PC-9 (cell line): ENCODE measurements at regions not wholly inside any gene's neighbourhood (a gene's known extent, or its start where the extent isn't known, plus 50 kb on each side); places are given as distances from the start of the nearest gene placed in this dataset.

ENCODE experiments used
- BruUV-seq: library from RNA; stranded (reverse); fragments of 400-500 nt; replicated peaks from 2 replicates; lab custom pipeline; 2021; lab: Mats Ljungman, UMichigan
- CTCF ChIA-PET: fragments of 300-600 bp; sonication (Branson Sonifier 250); formaldehyde crosslinking; loops from one replicate; lab custom pipeline; 2022; ENCODE audit warnings: antibody characterized with exemption; lab: Charles Lee
- POLR2A ChIA-PET: fragments of 300-600 bp; sonication (Branson Sonifier 250); formaldehyde crosslinking; loops from one replicate; lab custom pipeline; 2022; ENCODE audit warnings: antibody characterized with exemption; ENCODE audit not compliant: unreplicated experiment; lab: Charles Lee
- DNase-seq, 2 experiments: peaks; one replicate each; pipeline versions ENCODE4 v3.0.0 to v3.0.0-alpha.2; 2015 to 2022; ENCODE audit warnings: mixed read lengths in 1 of 2
- H2AFZ ChIP-seq: fragments of 200-600 bp; sonication (generic); 2 replicates; pipeline ENCODE4 v1.8.1; 2017; ENCODE audit warnings: antibody characterized with exemption
- H3F3A ChIP-seq: fragments of 200-600 bp; sonication (generic); 2 replicates; pipeline ENCODE4 v1.8.1; 2017; ENCODE audit warnings: antibody characterized with exemption, mild to moderate bottlenecking, low read depth; ENCODE audit not compliant: insufficient read depth
- H3K27ac ChIP-seq: fragments of 200-600 bp; sonication (generic); 2 replicates; pipeline ENCODE4 v1.6.1; 2016; ENCODE audit warnings: mixed run types
- H3K27me3 ChIP-seq: fragments of 200-600 bp; sonication (generic); 2 replicates; pipeline ENCODE4 v1.6.1; 2016; ENCODE audit warnings: low read depth, mixed run types; ENCODE audit not compliant: insufficient read depth
- H3K36me3 ChIP-seq: fragments of 200-600 bp; sonication (generic); 2 replicates; pipeline ENCODE4 v1.6.1; 2016; ENCODE audit warnings: low read depth, mixed run types
- H3K4me1 ChIP-seq: fragments of 200-600 bp; sonication (generic); replicated peaks from 2 replicates; pipeline ENCODE4 v1.6.1; 2016; ENCODE audit warnings: mixed run types; ENCODE audit not compliant: insufficient read depth
- H3K4me2 ChIP-seq: fragments of 200-600 bp; sonication (generic); 2 replicates; pipeline ENCODE4 v1.6.1; 2017; ENCODE audit warnings: mixed run types
- H3K4me3 ChIP-seq: fragments of 200-600 bp; sonication (generic); 2 replicates; pipeline ENCODE4 v1.6.1; 2016; ENCODE audit warnings: mixed run types
- H3K79me2 ChIP-seq: fragments of 200-600 bp; sonication (generic); 2 replicates; pipeline ENCODE4 v1.6.1; 2017; ENCODE audit warnings: low read depth, mixed run types
- H3K9me2 ChIP-seq: fragments of 200-600 bp; sonication (generic); 2 replicates; pipeline ENCODE4 v1.8.1; 2017; ENCODE audit warnings: mild to moderate bottlenecking; ENCODE audit not compliant: insufficient read depth
- H3K9me3 ChIP-seq: fragments of 200-600 bp; sonication (generic); 2 replicates; pipeline ENCODE4 v1.8.1; 2016; ENCODE audit warnings: low read depth; ENCODE audit not compliant: insufficient read depth
- H4K20me1 ChIP-seq: fragments of 200-600 bp; sonication (generic); 2 replicates; pipeline ENCODE4 v1.8.1; 2017; ENCODE audit not compliant: insufficient read depth
- CTCF ChIP-seq: fragments of 200-600 bp; sonication (generic); conservative IDR thresholded peaks from 2 replicates; pipeline ENCODE4 v1.6.1; 2017; ENCODE audit warnings: mixed run types, antibody characterized with exemption, mild to moderate bottlenecking, moderate library complexity
- EZH2 ChIP-seq: fragments of 200-600 bp; sonication (generic); IDR thresholded peaks from 2 replicates; pipeline ENCODE4 v1.8.0; 2017; ENCODE audit warnings: antibody characterized with exemption, low read depth
- intact Hi-C: fragments of 100-400 bp; cut with micrococcal nuclease; formaldehyde crosslinking; loops from one replicate; pipeline ENCODE4 v1.10.0; 2022; ENCODE audit not compliant: unreplicated experiment

GRCh38 chr10:2851566-2851965 lies 215.8 kb upstream of the PFKP start:
- Histone ChIP-seq H3K4me1 (no peaks in the 10 kb centered on the region), H3K79me2 (no peaks in the 10 kb centered on the region), H3K4me2 (no peak overlapping the region), H3K27me3 (peaks cover 5% of the 10 kb centered on the region; the same call in 1 of the 2 replicates), H4K20me1 (no peaks in the 10 kb centered on the region), H3K4me3 (no peak overlapping the region), H3K27ac (no peak overlapping the region), H3K9me2 (no peaks in the 10 kb centered on the region), H2AFZ (no peak overlapping the region), H3F3A (no peaks in the 10 kb centered on the region), H3K9me3 (no peaks in the 10 kb centered on the region), H3K36me3 (no peaks in the 10 kb centered on the region)
- no TSS peak for BruUV-seq
- TF ChIP-seq EZH2 (no peak), CTCF (no peak)
- ChIA-PET CTCF (no interaction called here), POLR2A (no interaction called here)
- intact Hi-C loops = no loop called here
- no peak for DNase-seq

GRCh38 chr10:2850202-2850601 lies 217.1 kb upstream of the PFKP start:
- ChIA-PET POLR2A (no interaction called here), CTCF (no interaction called here)
- Histone ChIP-seq H3K79me2 (no peaks in the 10 kb centered on the region), H3K36me3 (no peaks in the 10 kb centered on the region), H3K27me3 (peaks cover 17% of the 10 kb centered on the region; the same call in 1 of the 2 replicates), H3K4me3 (no peak overlapping the region), H2AFZ (no peak overlapping the region), H4K20me1 (no peaks in the 10 kb centered on the region), H3K4me2 (no peak overlapping the region), H3K4me1 (no peaks in the 10 kb centered on the region), H3F3A (no peaks in the 10 kb centered on the region), H3K9me2 (no peaks in the 10 kb centered on the region), H3K9me3 (no peaks in the 10 kb centered on the region), H3K27ac (no peak overlapping the region)
- no TSS peak for BruUV-seq
- DNase-seq = no peak
- intact Hi-C loops = no loop called here
- TF ChIP-seq CTCF (no peak), EZH2 (no peak)

GRCh38 chr10:2844925-2845324 lies 222.4 kb upstream of the PFKP start:
- Histone ChIP-seq H3K9me3 (no peaks in the 10 kb centered on the region), H3K27ac (no peak overlapping the region), H3K4me1 (no peaks in the 10 kb centered on the region), H3K27me3 (peaks cover 51% of the 10 kb centered on the region), H3K79me2 (no peaks in the 10 kb centered on the region), H3K9me2 (no peaks in the 10 kb centered on the region), H4K20me1 (no peaks in the 10 kb centered on the region), H3K4me3 (no peak overlapping the region), H2AFZ (no peak overlapping the region), H3K36me3 (no peaks in the 10 kb centered on the region), H3K4me2 (no peak overlapping the region), H3F3A (no peaks in the 10 kb centered on the region)
- ChIA-PET CTCF (no interaction called here), POLR2A (no interaction called here)
- no TSS peak for BruUV-seq
- intact Hi-C loops = no loop called here
- no peak for DNase-seq
- TF ChIP-seq CTCF (no peak), EZH2 (no peak)
